Mesendoderm (in vitro differentiated cells): ENCODE measurements at regions not wholly inside any gene's neighbourhood (a gene's known extent, or its start where the extent isn't known, plus 50 kb on each side); places are given as distances from the start of the nearest gene placed in this dataset.

Experiments
- DNase-seq: peaks from one replicate; pipeline ENCODE4 v3.0.0; 2013
- H2AK5ac ChIP-seq: 2 replicates; pipeline ENCODE4 v1.6.1; 2013; ENCODE audit warnings: low read length, inconsistent platforms
- H2BK120ac ChIP-seq: 2 replicates; pipeline ENCODE4 v1.6.1; 2013; ENCODE audit warnings: low read depth, mild to moderate bottlenecking, low read length, moderate library complexity, mixed read lengths
- H2BK15ac ChIP-seq: replicated peaks from 2 replicates; pipeline ENCODE4 v1.6.1; 2013; ENCODE audit warnings: low read depth, mild to moderate bottlenecking, moderate library complexity
- H2BK5ac ChIP-seq: 2 replicates; pipeline ENCODE4 v1.6.1; 2013; ENCODE audit warnings: low read length, inconsistent platforms
- H3K18ac ChIP-seq: 2 replicates; pipeline ENCODE4 v1.6.1; 2013; ENCODE audit warnings: mild to moderate bottlenecking, low read length, mixed read lengths
- H3K23ac ChIP-seq: one replicate; pipeline ENCODE4 v1.6.1; 2013; ENCODE audit warnings: low read length
- H3K27ac ChIP-seq: 2 replicates; pipeline ENCODE4 v1.5.1; 2013; ENCODE audit warnings: low read depth, mild to moderate bottlenecking, inconsistent platforms, low read length, moderate library complexity
- H3K27me3 ChIP-seq: 2 replicates; pipeline ENCODE4 v1.6.1; 2013; ENCODE audit warnings: low read length, control low read depth, mild to moderate bottlenecking, inconsistent platforms; ENCODE audit not compliant: insufficient read depth, poor library complexity
- H3K36me3 ChIP-seq: 2 replicates; pipeline ENCODE4 v1.6.1; 2013; ENCODE audit warnings: low read length, inconsistent platforms; ENCODE audit not compliant: control insufficient read depth, insufficient read depth
- H3K4ac ChIP-seq: one replicate; pipeline ENCODE4 v1.6.1; 2013; ENCODE audit warnings: low read depth, mild to moderate bottlenecking, low read length, moderate library complexity
- H3K4me1 ChIP-seq: 2 replicates; pipeline ENCODE4 v1.6.1; 2013; ENCODE audit warnings: low read depth, low read length, inconsistent platforms; ENCODE audit not compliant: control insufficient read depth
- H3K4me2 ChIP-seq: 2 replicates; pipeline ENCODE4 v1.6.1; 2013; ENCODE audit warnings: low read length
- H3K4me3 ChIP-seq: 2 replicates; pipeline ENCODE4 v1.5.1; 2013; ENCODE audit warnings: mild to moderate bottlenecking, low read length
- H3K56ac ChIP-seq: one replicate; pipeline ENCODE4 v1.6.1; 2013; ENCODE audit warnings: low read length
- H3K79me1 ChIP-seq: 2 replicates; pipeline ENCODE4 v1.6.1; 2013; ENCODE audit warnings: low read length, inconsistent platforms
- H3K79me2 ChIP-seq: 2 replicates; pipeline ENCODE4 v1.6.1; 2013; ENCODE audit warnings: mild to moderate bottlenecking, low read length; ENCODE audit not compliant: control insufficient read depth, insufficient read depth
- H3K9ac ChIP-seq: 2 replicates; pipeline ENCODE4 v1.6.1; 2013; ENCODE audit warnings: low read length, inconsistent platforms
- H4K5ac ChIP-seq: one replicate; pipeline ENCODE4 v1.6.1; 2013; ENCODE audit warnings: low read length
- H4K8ac ChIP-seq: one replicate; pipeline ENCODE4 v1.6.1; 2013; ENCODE audit warnings: low read depth, mild to moderate bottlenecking, control low read depth, low read length, moderate library complexity
- WGBS: extraction: QIAGEN DNeasy Blood & Tissue Kit; methylation state at CpG from one replicate; pipeline ENCODE4 v1.1.7; 2013; ENCODE audit warnings: low lambda C conversion rate, missing lambda C conversion rate; ENCODE audit not compliant: insufficient coverage; ENCODE audit errors: extremely low coverage; 5-methylcytosine and 5-hydroxymethylcytosine counted together

- H2BK5ac ChIP-seq = no peak overlapping the region
- no peaks in the 10 kb centered on the region for H3K27me3 ChIP-seq
- H3K4ac ChIP-seq = no peak overlapping the region
- no peak overlapping the region for H4K8ac ChIP-seq
- H3K79me2 ChIP-seq = no peaks in the 10 kb centered on the region
- DNase-seq = peak; percentile 76
- H2BK15ac ChIP-seq = no peak overlapping the region
- H4K5ac ChIP-seq = no peak overlapping the region
- no peak overlapping the region for H3K4me2 ChIP-seq
- H3K23ac ChIP-seq = no peak overlapping the region
- H3K36me3 ChIP-seq = no peaks in the 10 kb centered on the region
- H3K18ac ChIP-seq = no peak overlapping the region
- H2BK120ac ChIP-seq = no peak overlapping the region
- H3K27ac ChIP-seq = no peak overlapping the region
- no peak overlapping the region for H3K4me3 ChIP-seq
- peaks cover 13% of the 10 kb centered on the region for H3K4me1 ChIP-seq
- H3K9ac ChIP-seq = no peak overlapping the region
- H3K79me1 ChIP-seq = no peaks in the 10 kb centered on the region
- H2AK5ac ChIP-seq = no peak overlapping the region
- no peak overlapping the region for H3K56ac ChIP-seq
- no CpG with 5 or more reads among the region's 11 CpGs for WGBS
Measured at GRCh38 chr1:54483875-54484437, 64.1 kb upstream of the ACOT11 start.

GRCh38 chr1:54481201-54481884, 66.7 kb upstream of the ACOT11 start:
- no peak for DNase-seq
- no peak overlapping the region for H3K23ac ChIP-seq
- no peak overlapping the region for H2BK5ac ChIP-seq
- H3K4me2 ChIP-seq = no peak overlapping the region
- no peak overlapping the region for H4K8ac ChIP-seq
- no peak overlapping the region for H3K27ac ChIP-seq
- no peak overlapping the region for H2BK120ac ChIP-seq
- no peaks in the 10 kb centered on the region for H3K27me3 ChIP-seq
- WGBS = no CpG with 5 or more reads among the region's 5 CpGs
- no peaks in the 10 kb centered on the region for H3K79me2 ChIP-seq
- H3K56ac ChIP-seq = no peak overlapping the region
- H4K5ac ChIP-seq = no peak overlapping the region
- H3K18ac ChIP-seq = no peak overlapping the region
- no peak overlapping the region for H3K4ac ChIP-seq
- H2BK15ac ChIP-seq = no peak overlapping the region
- no peak overlapping the region for H3K9ac ChIP-seq
- peaks cover 21% of the 10 kb centered on the region for H3K4me1 ChIP-seq
- no peaks in the 10 kb centered on the region for H3K36me3 ChIP-seq
- H2AK5ac ChIP-seq = peak overlapping the region; percentile 72
- no peak overlapping the region for H3K4me3 ChIP-seq
- H3K79me1 ChIP-seq = no peaks in the 10 kb centered on the region

- DNase-seq = no peak
- Histone ChIP-seq H3K27me3 (no peaks in the 10 kb centered on the region), H2BK120ac (peak overlapping the region; percentile 5), H3K79me1 (no peaks in the 10 kb centered on the region), H3K56ac (peak overlapping the region; percentile 69), H3K27ac (no peak overlapping the region), H3K4ac (peak overlapping the region; percentile 45), H4K8ac (no peak overlapping the region), H4K5ac (no peak overlapping the region), H2BK15ac (no peak overlapping the region), H3K23ac (peak overlapping the region; percentile 51), H3K4me1 (peaks cover 27% of the 10 kb centered on the region), H3K9ac (peak overlapping the region; percentile 8), H2BK5ac (no peak overlapping the region), H3K79me2 (no peaks in the 10 kb centered on the region), H3K18ac (peak overlapping the region; percentile 13), H3K4me2 (no peak overlapping the region), H3K36me3 (no peaks in the 10 kb centered on the region), H3K4me3 (no peak overlapping the region), H2AK5ac (no peak overlapping the region)
- no CpG with 5 or more reads among the region's 4 CpGs for WGBS
Measured at GRCh38 chr1:54480525-54480848, 67.5 kb upstream of the ACOT11 start.

- Histone ChIP-seq H4K8ac (no peak overlapping the region), H3K79me1 (no peaks in the 10 kb centered on the region), H3K4me2 (no peak overlapping the region), H3K23ac (peak overlapping the region; percentile 51), H3K36me3 (no peaks in the 10 kb centered on the region), H3K4me3 (no peak overlapping the region), H3K18ac (peak overlapping the region; percentile 13), H2AK5ac (peak overlapping the region; percentile 40), H3K27ac (no peak overlapping the region), H2BK15ac (no peak overlapping the region), H4K5ac (no peak overlapping the region), H3K4me1 (peaks cover 27% of the 10 kb centered on the region), H3K79me2 (no peaks in the 10 kb centered on the region), H2BK120ac (no peak overlapping the region), H3K4ac (no peak overlapping the region), H3K27me3 (no peaks in the 10 kb centered on the region), H2BK5ac (no peak overlapping the region), H3K56ac (peak overlapping the region; percentile 10), H3K9ac (peak overlapping the region; percentile 8)
- DNase-seq = no peak
- no CpG with 5 or more reads among the region's 7 CpGs for WGBS
Measured at GRCh38 chr1:54479841-54480524, 68.0 kb upstream of the ACOT11 start.

GRCh38 chr1:54479251-54479650, 68.8 kb upstream of the ACOT11 start:
- Histone ChIP-seq H3K4me1 (peaks cover 27% of the 10 kb centered on the region), H3K79me2 (no peaks in the 10 kb centered on the region), H3K18ac (no peak overlapping the region), H3K9ac (no peak overlapping the region), H3K4me2 (no peak overlapping the region), H3K4ac (no peak overlapping the region), H3K27me3 (no peaks in the 10 kb centered on the region), H2BK120ac (no peak overlapping the region), H4K5ac (no peak overlapping the region), H3K56ac (no peak overlapping the region), H2AK5ac (no peak overlapping the region), H4K8ac (no peak overlapping the region), H3K36me3 (no peaks in the 10 kb centered on the region), H2BK5ac (no peak overlapping the region), H3K79me1 (no peaks in the 10 kb centered on the region), H3K4me3 (no peak overlapping the region), H3K23ac (no peak overlapping the region), H2BK15ac (no peak overlapping the region), H3K27ac (no peak overlapping the region)
- no peak for DNase-seq
- no CpG with 5 or more reads among the region's 5 CpGs for WGBS
